Spleen (tissue), 7 donors: ENCODE measurements at regions not wholly inside any gene's neighbourhood (a gene's known extent, or its start where the extent isn't known, plus 50 kb on each side); places are given as distances from the start of the nearest gene placed in this dataset.
"Not testable (repeated sequence)": the region's sequence is repeated elsewhere in the genome, so short reads cannot be mapped to it uniquely, and the experiment has no call there.

Source experiments
- POLR2A ChIP-seq, 3 donors: fragments of 450-650 bp; IDR thresholded peaks; one replicate each; pipeline ENCODE4 v1.5.1; 2017; ENCODE audit warnings: antibody characterized with exemption in 3 of 3, mild to moderate bottlenecking in 1 of 3
- POLR2AphosphoS5 ChIP-seq, 3 donors: sonication (generic); formaldehyde crosslinking; IDR thresholded peaks; one replicate each; pipeline ENCODE4 v1.5.1; 2017; ENCODE audit warnings: antibody characterized with exemption in 3 of 3
- TF ChIP-seq, protein P1 (sequence below), 11 experiments: fragments of 200-600 bp in 7 of 11; fragments of 450-650 bp in 4 of 11; sonication (generic) in 4 of 11; IDR thresholded peaks in 8 of 11; conservative IDR thresholded peaks in 3 of 11; 1 replicate in 7 of 11; 2 replicates in 4 of 11; pipeline versions ENCODE4 v1.4.0 to v1.8.0; 2016 to 2021; ENCODE audit warnings: antibody characterized with exemption in 11 of 11, inconsistent platforms in 4 of 11, mild to moderate bottlenecking in 1 of 11
- donor health status: DM: no; HTN: no; CAD: no; lungs with moderate emphysema.
- donor health status: DM: no; HTN: no; CAD: no.
- donor health status: DM: no; HTN: no; CAD: no.

- TF ChIP-seq POLR2A, POLR2AphosphoS5 (IDR thresholded peaks at IDR 0.05): not testable (repeated sequence)
- TF ChIP-seq, protein P1, sequence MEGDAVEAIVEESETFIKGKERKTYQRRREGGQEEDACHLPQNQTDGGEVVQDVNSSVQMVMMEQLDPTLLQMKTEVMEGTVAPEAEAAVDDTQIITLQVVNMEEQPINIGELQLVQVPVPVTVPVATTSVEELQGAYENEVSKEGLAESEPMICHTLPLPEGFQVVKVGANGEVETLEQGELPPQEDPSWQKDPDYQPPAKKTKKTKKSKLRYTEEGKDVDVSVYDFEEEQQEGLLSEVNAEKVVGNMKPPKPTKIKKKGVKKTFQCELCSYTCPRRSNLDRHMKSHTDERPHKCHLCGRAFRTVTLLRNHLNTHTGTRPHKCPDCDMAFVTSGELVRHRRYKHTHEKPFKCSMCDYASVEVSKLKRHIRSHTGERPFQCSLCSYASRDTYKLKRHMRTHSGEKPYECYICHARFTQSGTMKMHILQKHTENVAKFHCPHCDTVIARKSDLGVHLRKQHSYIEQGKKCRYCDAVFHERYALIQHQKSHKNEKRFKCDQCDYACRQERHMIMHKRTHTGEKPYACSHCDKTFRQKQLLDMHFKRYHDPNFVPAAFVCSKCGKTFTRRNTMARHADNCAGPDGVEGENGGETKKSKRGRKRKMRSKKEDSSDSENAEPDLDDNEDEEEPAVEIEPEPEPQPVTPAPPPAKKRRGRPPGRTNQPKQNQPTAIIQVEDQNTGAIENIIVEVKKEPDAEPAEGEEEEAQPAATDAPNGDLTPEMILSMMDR (IDR thresholded peaks at IDR 0.05 in 8 of 11, conservative IDR thresholded peaks at IDR 0.05 in 3 of 11), result not testable (repeated sequence)
These were observed 437.9 kb upstream of the API5 start for GRCh38 chr11:42873800-42874405.
